ENCODE measurements at regions not wholly inside any gene's neighbourhood (a gene's known extent, or its start where the extent isn't known, plus 50 kb on each side); places are given as distances from the start of the nearest gene placed in this dataset.
"Not testable (repeated sequence)": the region's sequence is repeated elsewhere in the genome, so short reads cannot be mapped to it uniquely, and the experiment has no call there.

GRCh38 chr9:86624630-86625029, 270.4 kb upstream of the TUT7 start:
- no peak for DNase-seq (ENCODE audit: low read depth)

GRCh38 chr9:86614871-86615849, 260.9 kb upstream of the TUT7 start:
- DNase-seq (ENCODE audit: low read depth): peak; percentile 81

- DNase-seq (ENCODE audit: low read depth): no peak
These were observed 259.7 kb upstream of the TUT7 start for GRCh38 chr9:86613943-86614342.

GRCh38 chr9:86611534-86611933, 257.3 kb upstream of the TUT7 start:
- not testable (repeated sequence) for DNase-seq (ENCODE audit: low read depth)

- DNase-seq (ENCODE audit: low read depth): no peak
These were observed 251.1 kb upstream of the TUT7 start for GRCh38 chr9:86605303-86605702.

- DNase-seq (ENCODE audit: low read depth): peak; percentile 75
These were observed 250.5 kb upstream of the TUT7 start for GRCh38 chr9:86604741-86605140.

- DNase-seq (ENCODE audit: low read depth): no peak
These were observed 248.5 kb upstream of the TUT7 start for GRCh38 chr9:86602715-86603114.

- DNase-seq (ENCODE audit: low read depth): no peak
These were observed 247.5 kb upstream of the TUT7 start for GRCh38 chr9:86601697-86602096.

- DNase-seq (ENCODE audit: low read depth): no peak
These were observed 246.8 kb upstream of the TUT7 start for GRCh38 chr9:86600977-86601376.

- no peak for DNase-seq (ENCODE audit: low read depth)
These were observed 246.1 kb upstream of the TUT7 start for GRCh38 chr9:86600291-86600690.

- no peak for DNase-seq (ENCODE audit: low read depth)
These were observed 245.4 kb upstream of the TUT7 start for GRCh38 chr9:86599561-86599960.

GRCh38 chr9:86598411-86599239, 244.4 kb upstream of the TUT7 start:
- DNase-seq (ENCODE audit: low read depth): no peak

- no peak for DNase-seq (ENCODE audit: low read depth)
These were observed 240.5 kb upstream of the TUT7 start for GRCh38 chr9:86594724-86595123.

GRCh38 chr9:86591472-86591871, 237.3 kb upstream of the TUT7 start:
- DNase-seq (ENCODE audit: low read depth): no peak

GRCh38 chr9:86589730-86590129, 235.5 kb upstream of the TUT7 start:
- DNase-seq (ENCODE audit: low read depth): no peak

GRCh38 chr9:86589273-86589672, 235.1 kb upstream of the TUT7 start:
- no peak for DNase-seq (ENCODE audit: low read depth)

GRCh38 chr9:86586144-86586494, 231.9 kb upstream of the TUT7 start:
- no peak for DNase-seq (ENCODE audit: low read depth)

- DNase-seq (ENCODE audit: low read depth): no peak
These were observed 231.4 kb upstream of the TUT7 start for GRCh38 chr9:86585422-86586143.

- no peak for DNase-seq (ENCODE audit: low read depth)
These were observed 226.5 kb upstream of the TUT7 start for GRCh38 chr9:86580688-86581087.

- no peak for DNase-seq (ENCODE audit: low read depth)
These were observed 224.5 kb upstream of the TUT7 start for GRCh38 chr9:86578722-86579121.

- no peak for DNase-seq (ENCODE audit: low read depth)
These were observed 223.5 kb upstream of the TUT7 start for GRCh38 chr9:86577420-86578333.

Data from GM04504 (cell line).